Suprapubic skin (tissue), 3 donors: ENCODE measurements at regions not wholly inside any gene's neighbourhood (a gene's known extent, or its start where the extent isn't known, plus 50 kb on each side); places are given as distances from the start of the nearest gene placed in this dataset.

Source experiments
- CTCF ChIP-seq, 2 donors: fragments of 200-600 bp in 1 of 2; fragments of 450-650 bp in 1 of 2; sonication (generic) in 1 of 2; IDR thresholded peaks; one replicate each; pipeline ENCODE4 v1.5.1; 2016 to 2019; ENCODE audit warnings: antibody characterized with exemption in 2 of 2, mild to moderate bottlenecking in 1 of 2, moderate library complexity in 1 of 2
- EP300 ChIP-seq: sonication (generic); formaldehyde crosslinking; IDR thresholded peaks from one replicate; pipeline ENCODE4 v1.6.1; 2017; ENCODE audit warnings: antibody characterized with exemption
- POLR2A ChIP-seq, 2 donors: fragments of 450-650 bp; IDR thresholded peaks; one replicate each; pipeline ENCODE4 v1.6.1; 2017; ENCODE audit warnings: antibody characterized with exemption in 2 of 2, mild to moderate bottlenecking in 2 of 2, moderate library complexity in 2 of 2

GRCh38 chr2:36246320-36246990, 109.1 kb upstream of the CRIM1 start:
- no peak for TF ChIP-seq CTCF (IDR thresholded peaks at IDR 0.05)
- TF ChIP-seq POLR2A (IDR thresholded peaks at IDR 0.05) = no peak
- no peak for TF ChIP-seq EP300
